H1 (cell line): ENCODE measurements at regions not wholly inside any gene's neighbourhood (a gene's known extent, or its start where the extent isn't known, plus 50 kb on each side); places are given as distances from the start of the nearest gene placed in this dataset.

Experiments used
- CTCF ChIA-PET: fragments of 300-600 bp; sonication (Branson Sonifier 250); formaldehyde crosslinking; loops from one replicate; lab custom pipeline; 2021; ENCODE audit not compliant: partially characterized antibody; lab: Charles Lee
- POLR2A ChIA-PET: fragments of 300-600 bp; sonication (Branson Sonifier 250); formaldehyde crosslinking; loops from one replicate; lab custom pipeline; 2021; ENCODE audit warnings: inconsistent platforms; ENCODE audit not compliant: partially characterized antibody; lab: Charles Lee
- DNase-seq, 2 experiments: peaks; one replicate each; pipeline versions ENCODE4 v3.0.0 to v3.0.0-alpha.2; 2010 to 2022; ENCODE audit warnings: low spot score in 2 of 2, low read depth in 1 of 2, mixed read lengths in 1 of 2
- FAIRE-seq: peaks from 2 replicates; lab custom pipeline; 2011; peaks lifted over from hg19 to GRCh38; lab: Jason Lieb, UNC
- H2AFZ ChIP-seq: 2 replicates; pipeline ENCODE4 v1.8.1; 2012; ENCODE audit warnings: low read length, inconsistent platforms
- H2AK5ac ChIP-seq: 2 replicates; pipeline ENCODE4 v1.6.1; 2013; ENCODE audit warnings: low read depth, low read length
- H2BK120ac ChIP-seq: replicated peaks from 2 replicates; pipeline ENCODE3; 2013; ENCODE audit warnings: low read depth, low read length, inconsistent platforms
- H2BK12ac ChIP-seq: 2 replicates; pipeline ENCODE4 v1.6.1; 2013; ENCODE audit warnings: low read depth, low read length
- H2BK15ac ChIP-seq: 2 replicates; pipeline ENCODE4 v1.6.1; 2013; ENCODE audit warnings: low read length
- H2BK20ac ChIP-seq: 2 replicates; pipeline ENCODE4 v1.6.1; 2013; ENCODE audit warnings: low read length
- H2BK5ac ChIP-seq: 2 replicates; pipeline ENCODE4 v1.6.1; 2013; ENCODE audit warnings: low read depth, low read length
- H3K14ac ChIP-seq: 2 replicates; pipeline ENCODE4 v1.6.1; 2013; ENCODE audit warnings: inconsistent platforms; ENCODE audit not compliant: insufficient read length
- H3K18ac ChIP-seq: 2 replicates; pipeline ENCODE4 v1.6.1; 2013; ENCODE audit warnings: low read length; ENCODE audit errors: extremely low read depth
- H3K23ac ChIP-seq: 2 replicates; pipeline ENCODE4 v1.6.1; 2013; ENCODE audit warnings: inconsistent platforms; ENCODE audit not compliant: insufficient read length
- H3K23me2 ChIP-seq: 2 replicates; pipeline ENCODE4 v1.6.1; 2013; ENCODE audit warnings: low read depth, low read length
- H3K27ac ChIP-seq: 2 replicates; pipeline ENCODE4 v1.6.1; 2011; ENCODE audit warnings: low read depth, low read length, inconsistent platforms
- H3K27me3 ChIP-seq, 4 experiments: replicated peaks in 1 of 4; 1 replicate in 1 of 4; 2 replicates in 3 of 4; pipeline versions ENCODE4 v1.6.1 to v1.8.1; 2011 to 2013; ENCODE audit warnings: low read length in 3 of 4, mild to moderate bottlenecking in 3 of 4, inconsistent platforms in 2 of 4, mixed read lengths in 2 of 4, moderate library complexity in 1 of 4; ENCODE audit not compliant: control insufficient read depth in 3 of 4, insufficient read depth in 3 of 4; ENCODE audit errors: extremely low read depth in 1 of 4
- H3K36me3 ChIP-seq, 4 experiments: 2 replicates each; pipeline versions ENCODE4 v1.6.1 to v1.8.1; 2011 to 2013; ENCODE audit warnings: mild to moderate bottlenecking in 4 of 4, low read length in 3 of 4, moderate library complexity in 2 of 4, control low read depth in 1 of 4, inconsistent platforms in 1 of 4; ENCODE audit not compliant: insufficient read depth in 4 of 4, control insufficient read depth in 2 of 4
- H3K4ac ChIP-seq: replicated peaks from 2 replicates; pipeline ENCODE3; 2013; ENCODE audit warnings: low read length, low read depth, mixed read lengths, inconsistent platforms; ENCODE audit not compliant: insufficient read length
- H3K4me1 ChIP-seq, 4 experiments: replicated peaks in 1 of 4; 1 replicate in 1 of 4; 2 replicates in 3 of 4; pipeline versions ENCODE4 v1.6.1 to v1.8.1; 2011 to 2013; ENCODE audit warnings: low read length in 3 of 4, inconsistent platforms in 2 of 4, mixed read lengths in 1 of 4; ENCODE audit not compliant: insufficient read depth in 4 of 4, control insufficient read depth in 3 of 4
- H3K4me2 ChIP-seq, 2 experiments: 2 replicates each; pipeline versions ENCODE4 v1.6.1 to v1.8.1; 2011 to 2013; ENCODE audit warnings: low read depth in 2 of 2, low read length in 2 of 2, control low read depth in 1 of 2, inconsistent platforms in 1 of 2, mild to moderate bottlenecking in 1 of 2; ENCODE audit not compliant: insufficient read depth in 1 of 2
- H3K4me3 ChIP-seq, 4 experiments: fragments of 200-600, 300-600 bp in 1 of 4; sonication (generic), shearing (Covaris generic), sonication (Bioruptor Twin) in 1 of 4; 2 replicates each; pipeline versions ENCODE4 v1.5.1 to v1.8.1; 2011 to 2016; ENCODE audit warnings: low read length in 4 of 4, low read depth in 3 of 4, control low read depth in 2 of 4, inconsistent platforms in 2 of 4, mild to moderate bottlenecking in 2 of 4, mixed read lengths in 1 of 4, moderate library complexity in 1 of 4; ENCODE audit not compliant: insufficient read depth in 2 of 4; ENCODE audit errors: extremely low read depth in 1 of 4
- H3K56ac ChIP-seq: replicated peaks from 2 replicates; pipeline ENCODE3; 2013; ENCODE audit warnings: low read depth, mild to moderate bottlenecking, mixed read lengths, low read length, inconsistent platforms; ENCODE audit not compliant: insufficient read length
- H3K79me1 ChIP-seq: 2 replicates; pipeline ENCODE4 v1.6.1; 2013; ENCODE audit warnings: low read depth, low read length, control low read depth
- H3K79me2 ChIP-seq, 2 experiments: 2 replicates each; pipeline versions ENCODE4 v1.6.1 to v1.8.1; 2012 to 2013; ENCODE audit warnings: low read length in 2 of 2, mild to moderate bottlenecking in 2 of 2, inconsistent platforms in 1 of 2; ENCODE audit not compliant: insufficient read depth in 2 of 2, control insufficient read depth in 1 of 2
- H3K9ac ChIP-seq, 4 experiments: replicated peaks in 1 of 4; 1 replicate in 1 of 4; 2 replicates in 3 of 4; pipeline versions ENCODE4 v1.6.1 to v1.8.1; 2011 to 2013; ENCODE audit warnings: low read depth in 3 of 4, low read length in 3 of 4, control low read depth in 2 of 4, mild to moderate bottlenecking in 2 of 4, moderate library complexity in 2 of 4, inconsistent platforms in 1 of 4; ENCODE audit errors: extremely low read depth in 1 of 4
- H3K9me3 ChIP-seq, 2 experiments: 2 replicates each; pipeline versions ENCODE4 v1.6.1 to v1.8.1; 2012 to 2013; ENCODE audit warnings: mild to moderate bottlenecking in 2 of 2, moderate library complexity in 2 of 2, control low read depth in 1 of 2, inconsistent platforms in 1 of 2, low read depth in 1 of 2, low read length in 1 of 2, mixed read lengths in 1 of 2; ENCODE audit not compliant: insufficient read depth in 2 of 2
- H4K20me1 ChIP-seq, 2 experiments: replicated peaks in 1 of 2; 2 replicates each; pipeline versions ENCODE3 to v1.8.1; 2011 to 2013; ENCODE audit warnings: inconsistent platforms in 2 of 2, low read length in 2 of 2, mild to moderate bottlenecking in 1 of 2; ENCODE audit not compliant: insufficient read depth in 2 of 2, control insufficient read depth in 1 of 2
- H4K5ac ChIP-seq: 2 replicates; pipeline ENCODE4 v1.6.1; 2013; ENCODE audit warnings: low read length, low read depth, mixed read lengths, inconsistent platforms; ENCODE audit not compliant: insufficient read length
- H4K8ac ChIP-seq: 2 replicates; pipeline ENCODE4 v1.8.0; 2013; ENCODE audit warnings: mild to moderate bottlenecking, moderate library complexity, low read length, inconsistent platforms; ENCODE audit not compliant: insufficient read depth; ENCODE audit errors: extremely low read depth
- H4K91ac ChIP-seq: replicated peaks from 2 replicates; pipeline ENCODE3; 2013; ENCODE audit warnings: low read length, mixed read lengths, inconsistent platforms; ENCODE audit not compliant: insufficient read length
- BACH1 ChIP-seq: IDR thresholded peaks from 2 replicates; pipeline ENCODE4 v1.6.1; 2012; ENCODE audit warnings: low read length, improper control_type of control experiment
- BCL11A ChIP-seq, 2 experiments: IDR thresholded peaks; one replicate each; pipeline ENCODE4 v1.6.1; 2011; ENCODE audit warnings: low read depth in 2 of 2, low read length in 2 of 2, mild to moderate bottlenecking in 2 of 2
- NANOG ChIP-seq: IDR thresholded peaks from 2 replicates; pipeline ENCODE4 v1.6.1; 2011; ENCODE audit warnings: low read length, low read depth, mild to moderate bottlenecking, inconsistent platforms; ENCODE audit not compliant: insufficient read depth, poor library complexity, severe bottlenecking
- NRF1 ChIP-seq: IDR thresholded peaks from 2 replicates; pipeline ENCODE4 v1.6.1; 2011; ENCODE audit warnings: mild to moderate bottlenecking, low read depth, low read length, improper control_type of control experiment
- SP4 ChIP-seq: IDR thresholded peaks from 2 replicates; pipeline ENCODE4 v1.6.1; 2012; ENCODE audit warnings: low read length, inconsistent platforms
- TEAD4 ChIP-seq: IDR thresholded peaks from 2 replicates; pipeline ENCODE4 v1.6.1; 2012; ENCODE audit warnings: low read depth, low read length, inconsistent platforms, mixed read lengths
- WGBS, 2 experiments: shearing (Covaris generic) in 1 of 2; methylation state at CpG; one replicate each; pipeline versions ENCODE4 v1.1.6 to v1.1.7; 2013 to 2015; ENCODE audit warnings: low lambda C conversion rate in 2 of 2, mixed read lengths in 2 of 2, inconsistent platforms in 1 of 2, low coverage in 1 of 2, missing lambda C conversion rate in 1 of 2; ENCODE audit not compliant: insufficient replicate concordance in 2 of 2, insufficient coverage in 1 of 2, insufficient read length in 1 of 2; ENCODE audit errors: extremely low coverage in 1 of 2, missing lambda C conversion rate in 1 of 2; 5-methylcytosine and 5-hydroxymethylcytosine counted together

- H3K36me3 ChIP-seq: no peaks in the 10 kb centered on the region
- H3K4me1 ChIP-seq: no peaks in the 10 kb centered on the region
- no peak overlapping the region for H3K14ac ChIP-seq
- DNase-seq: no peak
- no peak overlapping the region for H4K91ac ChIP-seq
- H4K8ac ChIP-seq: no peak overlapping the region
- H3K79me1 ChIP-seq: no peaks in the 10 kb centered on the region
- no peak overlapping the region for H2AFZ ChIP-seq
- H4K5ac ChIP-seq: no peak overlapping the region
- no peak overlapping the region for H3K56ac ChIP-seq
- H3K4ac ChIP-seq: no peak overlapping the region
- no peak for TF ChIP-seq BACH1
- no peak for TF ChIP-seq NANOG
- TF ChIP-seq TEAD4: no peak
- TF ChIP-seq BCL11A (IDR thresholded peaks at IDR 0.05; ENCODE audit: low read depth in 2 of 2, low read length in 2 of 2): no peak
- no peak for TF ChIP-seq SP4
- TF ChIP-seq NRF1: no peak
- 90% methylated on average over 3 of the region's 3 CpGs; no CpG with 5 or more reads in 1 of the 2 experiments for WGBS, 2 experiments
- no peaks in the 10 kb centered on the region for H3K23me2 ChIP-seq
- H2BK5ac ChIP-seq: no peak overlapping the region
- ChIA-PET CTCF (no interaction called here), POLR2A (no interaction called here)
- H3K27ac ChIP-seq: no peak overlapping the region
- H3K23ac ChIP-seq: no peak overlapping the region
- no peak overlapping the region for H3K18ac ChIP-seq
- H2BK15ac ChIP-seq: no peak overlapping the region
- H2BK20ac ChIP-seq: no peak overlapping the region
- H3K27me3 ChIP-seq: no peaks in the 10 kb centered on the region
- no peak overlapping the region for H3K4me3 ChIP-seq
- H2BK120ac ChIP-seq: no peak overlapping the region
- H3K79me2 ChIP-seq: no peaks in the 10 kb centered on the region
- H2BK12ac ChIP-seq: no peak overlapping the region
- no peaks in the 10 kb centered on the region for H3K9me3 ChIP-seq
- no peak overlapping the region for H3K4me2 ChIP-seq
- H4K20me1 ChIP-seq: no peaks in the 10 kb centered on the region
- H3K9ac ChIP-seq: no peak overlapping the region
- no peak overlapping the region for H2AK5ac ChIP-seq
- no peak for FAIRE-seq
Measured at GRCh38 chr2:184041077-184041476, 557.3 kb upstream of the ZNF804A start.
